Omental fat pad (tissue), 3 donors: ENCODE measurements at regions not wholly inside any gene's neighbourhood (a gene's known extent, or its start where the extent isn't known, plus 50 kb on each side); places are given as distances from the start of the nearest gene placed in this dataset.

Experiments used
- ATAC-seq: fragments of 150-250 bp; one replicate; pipeline ENCODE4 v1.9.1; 2016; ENCODE audit warnings: mild to moderate bottlenecking, moderate library complexity; ENCODE audit not compliant: low FRiP score
- DNase-seq: peaks from one replicate; pipeline ENCODE4 v3.0.0-alpha.2; 2019; ENCODE audit warnings: low spot score
- CTCF ChIP-seq, 3 donors: fragments of 450-650 bp; IDR thresholded peaks; one replicate each; pipeline ENCODE4 v1.5.1; 2016 to 2017; ENCODE audit warnings: antibody characterized with exemption in 3 of 3, mild to moderate bottlenecking in 3 of 3, moderate library complexity in 2 of 3

GRCh38 chr6:167494698-167495435, 170.0 kb downstream of the TTLL2 start:
- no peak for TF ChIP-seq CTCF (IDR thresholded peaks at IDR 0.05)
- ATAC-seq (no peak), DNase-seq (no peak)

GRCh38 chr6:167495506-167496401, 170.9 kb downstream of the TTLL2 start:
- no peak for TF ChIP-seq CTCF (IDR thresholded peaks at IDR 0.05)
- no peak for ATAC-seq
- no peak for DNase-seq

GRCh38 chr6:167496707-167497106, 171.8 kb downstream of the TTLL2 start:
- TF ChIP-seq CTCF (IDR thresholded peaks at IDR 0.05) = no peak
- no peak for DNase-seq
- no peak for ATAC-seq

GRCh38 chr6:167497428-167498056, 172.7 kb downstream of the TTLL2 start:
- DNase-seq (no peak), ATAC-seq (no peak)
- TF ChIP-seq CTCF (IDR thresholded peaks at IDR 0.05) = no peak

- no peak for TF ChIP-seq CTCF (IDR thresholded peaks at IDR 0.05)
- no peak for ATAC-seq
- no peak for DNase-seq
These were observed 174.3 kb downstream of the TTLL2 start for GRCh38 chr6:167499161-167499660.

GRCh38 chr6:167500961-167501360, 176.1 kb downstream of the TTLL2 start:
- ATAC-seq (no peak), DNase-seq (no peak)
- TF ChIP-seq CTCF (IDR thresholded peaks at IDR 0.05) = no peak
